ENCODE measurements at regions not wholly inside any gene's neighbourhood (a gene's known extent, or its start where the extent isn't known, plus 50 kb on each side); places are given as distances from the start of the nearest gene placed in this dataset.

GRCh38 chr7:17131983-17132655 is 166.3 kb upstream of the AHR start:
- FAIRE-seq, result no peak

- no peak for FAIRE-seq
These were observed 165.7 kb upstream of the AHR start for GRCh38 chr7:17132726-17133125.

- no peak for FAIRE-seq
These were observed 164.5 kb upstream of the AHR start for GRCh38 chr7:17133977-17134376.

- FAIRE-seq, result no peak
These were observed 163.7 kb upstream of the AHR start for GRCh38 chr7:17134786-17135185.

GRCh38 chr7:17136126-17136525 is 162.3 kb upstream of the AHR start:
- FAIRE-seq, result no peak

- FAIRE-seq, result no peak
These were observed 159.4 kb upstream of the AHR start for GRCh38 chr7:17139081-17139480.

- no peak for FAIRE-seq
These were observed 158.0 kb upstream of the AHR start for GRCh38 chr7:17140406-17140805.

GRCh38 chr7:17142831-17143541 is 155.5 kb upstream of the AHR start:
- no peak for FAIRE-seq

- FAIRE-seq, result no peak
These were observed 154.1 kb upstream of the AHR start for GRCh38 chr7:17144322-17144721.

- FAIRE-seq, result no peak
These were observed 151.8 kb upstream of the AHR start for GRCh38 chr7:17146621-17147020.

- FAIRE-seq, result no peak
These were observed 151.0 kb upstream of the AHR start for GRCh38 chr7:17147409-17147808.

GRCh38 chr7:17150018-17150417 is 148.4 kb upstream of the AHR start:
- no peak for FAIRE-seq

- FAIRE-seq, result no peak
These were observed 145.7 kb upstream of the AHR start for GRCh38 chr7:17152721-17153120.

GRCh38 chr7:17153536-17153935 is 144.9 kb upstream of the AHR start:
- no peak for FAIRE-seq

GRCh38 chr7:17155529-17155928 is 142.9 kb upstream of the AHR start:
- FAIRE-seq, result no peak

GRCh38 chr7:17158261-17158660 is 140.2 kb upstream of the AHR start:
- no peak for FAIRE-seq

- FAIRE-seq, result no peak
These were observed 138.9 kb upstream of the AHR start for GRCh38 chr7:17159500-17160037.

GRCh38 chr7:17166824-17167379 is 131.6 kb upstream of the AHR start:
- no peak for FAIRE-seq

GRCh38 chr7:17168416-17168815 is 130.0 kb upstream of the AHR start:
- FAIRE-seq, result no peak

GRCh38 chr7:17171427-17171826 is 127.0 kb upstream of the AHR start:
- FAIRE-seq, result no peak

- no peak for FAIRE-seq
These were observed 122.0 kb upstream of the AHR start for GRCh38 chr7:17176371-17177032.

- FAIRE-seq, result no peak
These were observed 119.9 kb upstream of the AHR start for GRCh38 chr7:17178545-17178944.

- no peak for FAIRE-seq
These were observed 117.0 kb upstream of the AHR start for GRCh38 chr7:17181482-17181881.
